ENCODE measurements at regions not wholly inside any gene's neighbourhood (a gene's known extent, or its start where the extent isn't known, plus 50 kb on each side); places are given as distances from the start of the nearest gene placed in this dataset.

DNA sequence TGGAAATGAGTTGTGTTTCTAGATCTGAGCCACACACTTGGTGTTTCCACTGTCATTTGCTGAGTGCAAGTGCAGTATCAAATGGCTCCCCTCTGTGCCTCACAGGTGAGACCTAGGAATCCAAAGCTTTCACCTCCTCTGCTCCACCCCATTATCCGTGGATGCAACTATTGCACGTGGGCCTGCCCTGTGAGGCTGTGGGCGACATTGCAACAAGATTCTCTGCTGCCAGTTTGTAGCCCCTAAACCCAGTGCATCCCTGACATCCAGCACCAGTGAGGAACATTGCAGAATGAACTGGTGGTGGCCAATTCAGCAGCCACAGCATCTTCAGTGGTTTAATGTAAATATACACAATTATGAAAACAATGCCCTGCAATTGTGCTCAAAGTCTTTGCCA lies 115.0 kb upstream of the FOXA2 start:
- TF ChIP-seq POLR2AphosphoS5 (IDR thresholded peaks at IDR 0.05; ENCODE audit: insufficient read depth in 1 of 2, low read depth in 1 of 2) (no peak), POLR2A (IDR thresholded peaks at IDR 0.05) (no peak)
- TF ChIP-seq, protein P1, sequence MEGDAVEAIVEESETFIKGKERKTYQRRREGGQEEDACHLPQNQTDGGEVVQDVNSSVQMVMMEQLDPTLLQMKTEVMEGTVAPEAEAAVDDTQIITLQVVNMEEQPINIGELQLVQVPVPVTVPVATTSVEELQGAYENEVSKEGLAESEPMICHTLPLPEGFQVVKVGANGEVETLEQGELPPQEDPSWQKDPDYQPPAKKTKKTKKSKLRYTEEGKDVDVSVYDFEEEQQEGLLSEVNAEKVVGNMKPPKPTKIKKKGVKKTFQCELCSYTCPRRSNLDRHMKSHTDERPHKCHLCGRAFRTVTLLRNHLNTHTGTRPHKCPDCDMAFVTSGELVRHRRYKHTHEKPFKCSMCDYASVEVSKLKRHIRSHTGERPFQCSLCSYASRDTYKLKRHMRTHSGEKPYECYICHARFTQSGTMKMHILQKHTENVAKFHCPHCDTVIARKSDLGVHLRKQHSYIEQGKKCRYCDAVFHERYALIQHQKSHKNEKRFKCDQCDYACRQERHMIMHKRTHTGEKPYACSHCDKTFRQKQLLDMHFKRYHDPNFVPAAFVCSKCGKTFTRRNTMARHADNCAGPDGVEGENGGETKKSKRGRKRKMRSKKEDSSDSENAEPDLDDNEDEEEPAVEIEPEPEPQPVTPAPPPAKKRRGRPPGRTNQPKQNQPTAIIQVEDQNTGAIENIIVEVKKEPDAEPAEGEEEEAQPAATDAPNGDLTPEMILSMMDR (IDR thresholded peaks at IDR 0.05), result no peak
